ENCODE measurements at regions not wholly inside any gene's neighbourhood (a gene's known extent, or its start where the extent isn't known, plus 50 kb on each side); places are given as distances from the start of the nearest gene placed in this dataset.

- no peak for TF ChIP-seq ZNF565 (CRISPR knock-in tag; conservative IDR thresholded peaks at IDR 0.05; ENCODE audit: low read depth)
- TF ChIP-seq PATZ1 (CRISPR knock-in tag; IDR thresholded peaks at IDR 0.05; ENCODE audit: borderline replicate concordance) = no peak
- no peak for TF ChIP-seq GLIS3 (CRISPR knock-in tag; IDR thresholded peaks at IDR 0.05)
- TF ChIP-seq CSDC2 (CRISPR knock-in tag; IDR thresholded peaks at IDR 0.05) = no peak
- no peak for TF ChIP-seq TOX (CRISPR knock-in tag; IDR thresholded peaks at IDR 0.05; ENCODE audit: borderline replicate concordance)
- TF ChIP-seq ZC3H10 (CRISPR knock-in tag; IDR thresholded peaks at IDR 0.05) = no peak
- TF ChIP-seq CREB5 (CRISPR knock-in tag; IDR thresholded peaks at IDR 0.05; ENCODE audit: low read depth) = no peak
Observed at GRCh38 chr6:134564705-134565104, 246.8 kb upstream of the SGK1 start.

Measured in SK-N-SH treated with all-trans-retinoic acid at 6 μM for 48 hours (cell line).